ENCODE measurements at regions not wholly inside any gene's neighbourhood (a gene's known extent, or its start where the extent isn't known, plus 50 kb on each side); places are given as distances from the start of the nearest gene placed in this dataset.

- CTCF ChIA-PET = no interaction called here
- H2AFZ ChIP-seq (ENCODE audit: low read depth) = no peak overlapping the region
These were observed 229.9 kb downstream of the LRRN1 start for GRCh38 chr3:4029135-4029534.

GRCh38 chr3:4030624-4031023 is 231.4 kb downstream of the LRRN1 start:
- Histone ChIP-seq H4K20me1 (ENCODE audit: insufficient read depth) (no peaks in the 10 kb centered on the region), H3K36me3 (replicated peaks in 1 of 2; ENCODE audit: control insufficient read depth in 1 of 2, insufficient read depth in 2 of 2, low read length in 1 of 2) (no peaks in the 10 kb centered on the region), H3K9ac (no peak overlapping the region), H3K4me2 (no peak overlapping the region), H2AFZ (ENCODE audit: low read depth) (no peak overlapping the region), H3K4me1 (ENCODE audit: control insufficient read depth in 1 of 2, insufficient read depth in 2 of 2, low read depth in 1 of 2, low read length in 1 of 2) (no peaks in the 10 kb centered on the region), H3K9me2 (no peaks in the 10 kb centered on the region), H3F3A (replicated peaks; ENCODE audit: insufficient read depth) (no peaks in the 10 kb centered on the region), H3K9me3 (no peaks in the 10 kb centered on the region), H3K27me3 (ENCODE audit: insufficient read depth) (no peaks in the 10 kb centered on the region), H3K27ac (ENCODE audit: low read depth in 2 of 2, low read length in 1 of 2) (no peak overlapping the region), H3K4me3 (ENCODE audit: low read depth in 2 of 2, low read length in 1 of 2) (no peak overlapping the region), H3K79me2 (ENCODE audit: insufficient read depth) (no peaks in the 10 kb centered on the region)
- 61% methylated on average over 1 of the region's 1 CpG for WGBS (ENCODE audit: low lambda C conversion rate)
- ChIA-PET CTCF (no interaction called here), POLR2A (no interaction called here)
- no peak for DNase-seq
- TF ChIP-seq SMC3 (IDR thresholded peaks at IDR 0.05; ENCODE audit: low read depth, low read length) (no peak), RAD21 (IDR thresholded peaks at IDR 0.05; ENCODE audit: low read length) (no peak), ZBTB33 (IDR thresholded peaks at IDR 0.05; ENCODE audit: borderline replicate concordance, low read depth) (no peak), RFX5 (IDR thresholded peaks at IDR 0.05; ENCODE audit: low read length) (no peak), TAF1 (IDR thresholded peaks at IDR 0.05; ENCODE audit: borderline replicate concordance, low read depth, low read length) (no peak), FOSL2 (IDR thresholded peaks at IDR 0.05; ENCODE audit: borderline replicate concordance, low read depth) (no peak), YY1 (IDR thresholded peaks at IDR 0.05; ENCODE audit: low read depth) (no peak), REST (IDR thresholded peaks at IDR 0.05; ENCODE audit: low read depth, low read length) (no peak), GABPA (IDR thresholded peaks at IDR 0.05; ENCODE audit: low read depth) (no peak), POLR2AphosphoS5 (IDR thresholded peaks at IDR 0.05; ENCODE audit: low read depth, low read length) (no peak)
- TF ChIP-seq, protein P1, sequence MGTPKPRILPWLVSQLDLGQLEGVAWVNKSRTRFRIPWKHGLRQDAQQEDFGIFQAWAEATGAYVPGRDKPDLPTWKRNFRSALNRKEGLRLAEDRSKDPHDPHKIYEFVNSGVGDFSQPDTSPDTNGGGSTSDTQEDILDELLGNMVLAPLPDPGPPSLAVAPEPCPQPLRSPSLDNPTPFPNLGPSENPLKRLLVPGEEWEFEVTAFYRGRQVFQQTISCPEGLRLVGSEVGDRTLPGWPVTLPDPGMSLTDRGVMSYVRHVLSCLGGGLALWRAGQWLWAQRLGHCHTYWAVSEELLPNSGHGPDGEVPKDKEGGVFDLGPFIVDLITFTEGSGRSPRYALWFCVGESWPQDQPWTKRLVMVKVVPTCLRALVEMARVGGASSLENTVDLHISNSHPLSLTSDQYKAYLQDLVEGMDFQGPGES (IDR thresholded peaks at IDR 0.05; ENCODE audit: low read depth, low read length) = no peak
- TF ChIP-seq, protein P2, sequence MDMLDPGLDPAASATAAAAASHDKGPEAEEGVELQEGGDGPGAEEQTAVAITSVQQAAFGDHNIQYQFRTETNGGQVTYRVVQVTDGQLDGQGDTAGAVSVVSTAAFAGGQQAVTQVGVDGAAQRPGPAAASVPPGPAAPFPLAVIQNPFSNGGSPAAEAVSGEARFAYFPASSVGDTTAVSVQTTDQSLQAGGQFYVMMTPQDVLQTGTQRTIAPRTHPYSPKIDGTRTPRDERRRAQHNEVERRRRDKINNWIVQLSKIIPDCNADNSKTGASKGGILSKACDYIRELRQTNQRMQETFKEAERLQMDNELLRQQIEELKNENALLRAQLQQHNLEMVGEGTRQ (IDR thresholded peaks at IDR 0.05; ENCODE audit: borderline replicate concordance, low read depth, low read length) = no peak

More at GRCh38 chr3:4029135-4029534, 229.9 kb downstream of the LRRN1 start:
- Histone ChIP-seq H3K36me3 (replicated peaks in 1 of 2; ENCODE audit: control insufficient read depth in 1 of 2, insufficient read depth in 2 of 2, low read length in 1 of 2) (no peaks in the 10 kb centered on the region), H3K9ac (no peak overlapping the region), H3K9me2 (no peaks in the 10 kb centered on the region), H3K27ac (ENCODE audit: low read depth in 2 of 2, low read length in 1 of 2) (no peak overlapping the region), H3K4me1 (ENCODE audit: control insufficient read depth in 1 of 2, insufficient read depth in 2 of 2, low read depth in 1 of 2, low read length in 1 of 2) (no peaks in the 10 kb centered on the region), H3K27me3 (ENCODE audit: insufficient read depth) (no peaks in the 10 kb centered on the region), H3K4me2 (no peak overlapping the region), H3K9me3 (no peaks in the 10 kb centered on the region), H3K4me3 (ENCODE audit: low read depth in 2 of 2, low read length in 1 of 2) (no peak overlapping the region), H3F3A (replicated peaks; ENCODE audit: insufficient read depth) (no peaks in the 10 kb centered on the region), H3K79me2 (ENCODE audit: insufficient read depth) (no peaks in the 10 kb centered on the region), H4K20me1 (ENCODE audit: insufficient read depth) (no peaks in the 10 kb centered on the region)
- no peak for DNase-seq
- 9% methylated on average over 7 of the region's 7 CpGs for WGBS (ENCODE audit: low lambda C conversion rate)
- POLR2A ChIA-PET = no interaction called here
- TF ChIP-seq RCOR1 (IDR thresholded peaks at IDR 0.05; ENCODE audit: low read length) = no peak
- TF ChIP-seq ELF1 (IDR thresholded peaks at IDR 0.05) = no peak
- TF ChIP-seq POLR2AphosphoS5 (IDR thresholded peaks at IDR 0.05; ENCODE audit: low read depth, low read length) = no peak
- no peak for TF ChIP-seq FOXM1 (IDR thresholded peaks at IDR 0.05; ENCODE audit: low read depth)
- no peak for TF ChIP-seq NRF1 (IDR thresholded peaks at IDR 0.05; ENCODE audit: low read depth, low read length)
- TF ChIP-seq RXRA (IDR thresholded peaks at IDR 0.05; ENCODE audit: borderline replicate concordance, low read depth) = no peak
- TF ChIP-seq, protein P3, sequence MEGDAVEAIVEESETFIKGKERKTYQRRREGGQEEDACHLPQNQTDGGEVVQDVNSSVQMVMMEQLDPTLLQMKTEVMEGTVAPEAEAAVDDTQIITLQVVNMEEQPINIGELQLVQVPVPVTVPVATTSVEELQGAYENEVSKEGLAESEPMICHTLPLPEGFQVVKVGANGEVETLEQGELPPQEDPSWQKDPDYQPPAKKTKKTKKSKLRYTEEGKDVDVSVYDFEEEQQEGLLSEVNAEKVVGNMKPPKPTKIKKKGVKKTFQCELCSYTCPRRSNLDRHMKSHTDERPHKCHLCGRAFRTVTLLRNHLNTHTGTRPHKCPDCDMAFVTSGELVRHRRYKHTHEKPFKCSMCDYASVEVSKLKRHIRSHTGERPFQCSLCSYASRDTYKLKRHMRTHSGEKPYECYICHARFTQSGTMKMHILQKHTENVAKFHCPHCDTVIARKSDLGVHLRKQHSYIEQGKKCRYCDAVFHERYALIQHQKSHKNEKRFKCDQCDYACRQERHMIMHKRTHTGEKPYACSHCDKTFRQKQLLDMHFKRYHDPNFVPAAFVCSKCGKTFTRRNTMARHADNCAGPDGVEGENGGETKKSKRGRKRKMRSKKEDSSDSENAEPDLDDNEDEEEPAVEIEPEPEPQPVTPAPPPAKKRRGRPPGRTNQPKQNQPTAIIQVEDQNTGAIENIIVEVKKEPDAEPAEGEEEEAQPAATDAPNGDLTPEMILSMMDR (IDR thresholded peaks at IDR 0.05) = no peak
- TF ChIP-seq FOXJ3 (CRISPR knock-in tag; IDR thresholded peaks at IDR 0.05) = no peak
